IPS-15b (cell line): ENCODE measurements at regions not wholly inside any gene's neighbourhood (a gene's known extent, or its start where the extent isn't known, plus 50 kb on each side); places are given as distances from the start of the nearest gene placed in this dataset.
"Not testable (repeated sequence)": the region's sequence is repeated elsewhere in the genome, so short reads cannot be mapped to it uniquely, and the experiment has no call there.

ENCODE experiments used
- H3K27me3 ChIP-seq: one replicate; pipeline ENCODE4 v1.6.1; 2013; ENCODE audit warnings: low read length; ENCODE audit not compliant: control insufficient read depth, insufficient read depth
- H3K36me3 ChIP-seq: one replicate; pipeline ENCODE4 v1.6.1; 2013; ENCODE audit warnings: low read length; ENCODE audit not compliant: control insufficient read depth, insufficient read depth
- H3K4me1 ChIP-seq: one replicate; pipeline ENCODE4 v1.6.1; 2013; ENCODE audit warnings: mild to moderate bottlenecking, low read length; ENCODE audit not compliant: control insufficient read depth, insufficient read depth
- H3K4me3 ChIP-seq: one replicate; pipeline ENCODE4 v1.5.1; 2013; ENCODE audit warnings: low read depth, low read length
- H3K9ac ChIP-seq: one replicate; pipeline ENCODE4 v1.6.1; 2013; ENCODE audit warnings: low read depth, mild to moderate bottlenecking, low read length
- H3K9me3 ChIP-seq: one replicate; pipeline ENCODE4 v1.6.1; 2013; ENCODE audit warnings: mild to moderate bottlenecking, low read length; ENCODE audit not compliant: control insufficient read depth, insufficient read depth

GRCh38 chr16:66095676-66096075, 270.8 kb upstream of the CDH5 start:
- no peaks in the 10 kb centered on the region for H3K4me1 ChIP-seq
- no peaks in the 10 kb centered on the region for H3K27me3 ChIP-seq
- no peak overlapping the region for H3K4me3 ChIP-seq
- no peak overlapping the region for H3K9ac ChIP-seq
- no peaks in the 10 kb centered on the region for H3K9me3 ChIP-seq
- no peaks in the 10 kb centered on the region for H3K36me3 ChIP-seq

GRCh38 chr16:66093191-66093590, 273.3 kb upstream of the CDH5 start:
- no peak overlapping the region for H3K4me3 ChIP-seq
- no peaks in the 10 kb centered on the region for H3K4me1 ChIP-seq
- no peaks in the 10 kb centered on the region for H3K36me3 ChIP-seq
- no peak overlapping the region for H3K9ac ChIP-seq
- H3K27me3 ChIP-seq, result no peaks in the 10 kb centered on the region
- no peaks in the 10 kb centered on the region for H3K9me3 ChIP-seq

DNA sequence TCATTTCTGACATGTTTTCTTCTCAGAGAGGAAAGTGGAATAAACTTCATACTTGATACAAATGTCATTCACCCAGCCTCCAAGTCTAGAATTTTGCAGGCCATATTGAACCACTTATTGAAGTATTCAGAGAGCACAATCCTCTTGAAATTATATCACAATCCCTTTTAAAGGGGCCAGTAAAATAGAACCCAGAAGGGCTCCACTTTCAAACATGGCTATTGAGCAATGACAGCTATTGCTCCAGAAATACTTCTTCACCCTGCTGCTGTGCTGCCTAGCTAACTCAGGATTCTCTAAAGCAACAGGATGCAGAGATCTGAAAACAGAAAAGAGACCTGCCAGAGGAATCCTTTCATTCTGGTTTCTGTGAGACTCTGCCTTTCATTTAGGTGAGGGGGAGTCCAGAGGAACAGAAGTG, 275.0 kb upstream of the CDH5 start:
- no peaks in the 10 kb centered on the region for H3K36me3 ChIP-seq
- no peak overlapping the region for H3K9ac ChIP-seq
- no peaks in the 10 kb centered on the region for H3K4me1 ChIP-seq
- H3K4me3 ChIP-seq, result no peak overlapping the region
- no peaks in the 10 kb centered on the region for H3K9me3 ChIP-seq
- H3K27me3 ChIP-seq, result no peaks in the 10 kb centered on the region

DNA sequence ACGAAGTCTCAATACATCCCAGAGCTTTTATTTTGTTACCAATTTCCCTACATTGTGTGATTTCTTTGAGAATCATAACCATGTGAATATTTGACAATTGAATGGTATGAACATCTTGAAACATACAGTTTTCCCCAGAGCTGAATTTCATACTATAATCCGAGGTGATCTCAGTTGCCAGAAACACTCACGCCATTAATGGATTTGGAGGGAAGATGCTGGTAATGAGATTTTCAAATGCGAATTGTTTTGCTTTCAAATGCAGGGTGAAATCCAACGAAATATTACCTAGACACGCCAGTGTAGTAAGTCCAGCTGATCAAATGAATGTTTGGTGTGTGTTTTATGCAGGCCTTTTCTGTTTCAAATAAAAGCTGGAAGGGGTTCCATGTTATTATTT, 277.8 kb upstream of the CDH5 start:
- Histone ChIP-seq H3K36me3 (no peaks in the 10 kb centered on the region), H3K9ac (no peak overlapping the region), H3K9me3 (no peaks in the 10 kb centered on the region), H3K27me3 (no peaks in the 10 kb centered on the region), H3K4me3 (no peak overlapping the region), H3K4me1 (no peaks in the 10 kb centered on the region)

GRCh38 chr16:66087308-66087707, 279.2 kb upstream of the CDH5 start:
- H3K9ac ChIP-seq, result no peak overlapping the region
- H3K4me1 ChIP-seq, result no peaks in the 10 kb centered on the region
- H3K9me3 ChIP-seq, result no peaks in the 10 kb centered on the region
- H3K36me3 ChIP-seq, result no peaks in the 10 kb centered on the region
- H3K4me3 ChIP-seq, result no peak overlapping the region
- no peaks in the 10 kb centered on the region for H3K27me3 ChIP-seq

DNA sequence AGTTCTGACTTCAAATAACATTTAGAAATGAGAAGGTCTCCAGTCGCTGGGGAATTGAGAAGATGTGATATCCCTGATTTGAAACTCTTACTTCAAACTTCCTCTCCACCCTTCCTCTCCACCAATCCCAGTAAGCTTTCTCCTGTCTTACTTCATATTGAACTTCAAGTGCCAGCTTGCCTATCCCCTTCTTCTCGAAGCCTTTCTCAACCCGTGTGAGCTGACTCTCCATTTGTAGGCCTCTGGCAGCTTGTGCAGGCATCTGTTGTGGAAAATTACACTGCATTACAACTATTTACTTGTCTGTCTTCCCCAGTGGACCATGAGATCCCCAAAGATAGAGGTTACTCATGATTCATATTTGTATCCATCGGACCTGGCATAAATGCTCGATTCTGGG, 280.8 kb upstream of the CDH5 start:
- no peaks in the 10 kb centered on the region for H3K36me3 ChIP-seq
- H3K27me3 ChIP-seq, result no peaks in the 10 kb centered on the region
- H3K4me3 ChIP-seq, result no peak overlapping the region
- peaks cover 5% of the 10 kb centered on the region for H3K4me1 ChIP-seq
- H3K9me3 ChIP-seq, result no peaks in the 10 kb centered on the region
- H3K9ac ChIP-seq, result no peak overlapping the region

DNA sequence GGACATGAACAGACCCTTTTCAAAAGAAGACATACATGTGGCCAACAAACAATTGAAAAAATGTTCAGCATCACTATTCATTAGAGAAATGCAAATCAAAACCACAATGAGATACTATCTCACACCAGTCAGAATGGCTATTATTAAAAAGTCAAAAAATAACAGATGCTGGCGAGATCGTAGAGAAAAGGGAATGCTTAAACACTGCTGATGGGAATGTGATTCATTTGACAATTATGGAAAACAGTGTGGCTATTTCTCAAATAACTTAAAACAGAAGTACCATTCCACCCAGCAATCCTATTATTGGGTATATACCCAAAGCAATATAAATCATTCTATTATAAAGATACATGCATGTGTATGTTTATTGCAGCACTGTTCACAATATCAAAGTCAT, 281.8 kb upstream of the CDH5 start:
- H3K9me3 ChIP-seq, H3K4me1 ChIP-seq, H3K36me3 ChIP-seq, H3K9ac ChIP-seq, H3K27me3 ChIP-seq, H3K4me3 ChIP-seq: not testable (repeated sequence)

DNA sequence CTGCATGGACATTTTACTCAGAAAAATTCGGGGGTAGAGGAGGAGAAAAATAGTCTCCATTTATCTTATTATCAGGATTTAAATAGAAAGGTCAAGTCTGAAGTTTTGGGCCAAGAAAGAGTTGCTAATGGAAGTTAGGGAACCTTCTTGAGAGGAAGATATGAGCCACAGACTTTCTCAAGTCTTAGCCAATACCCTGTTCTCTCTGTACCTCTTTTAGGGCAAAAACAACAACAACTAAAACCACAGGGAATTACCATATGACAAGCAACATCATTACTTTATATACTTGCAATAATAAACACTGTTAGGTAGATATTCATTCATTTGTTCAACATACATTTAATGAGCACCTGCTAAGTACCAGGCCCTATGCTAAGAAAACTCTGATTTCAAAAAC, 282.2 kb upstream of the CDH5 start:
- Histone ChIP-seq H3K9me3 (no peaks in the 10 kb centered on the region), H3K27me3 (no peaks in the 10 kb centered on the region), H3K9ac (no peak overlapping the region), H3K36me3 (no peaks in the 10 kb centered on the region), H3K4me3 (no peak overlapping the region), H3K4me1 (peaks cover 5% of the 10 kb centered on the region)

- no peak overlapping the region for H3K4me3 ChIP-seq
- H3K9me3 ChIP-seq, result no peaks in the 10 kb centered on the region
- H3K36me3 ChIP-seq, result no peaks in the 10 kb centered on the region
- H3K9ac ChIP-seq, result no peak overlapping the region
- H3K4me1 ChIP-seq, result peaks cover 5% of the 10 kb centered on the region
- H3K27me3 ChIP-seq, result no peaks in the 10 kb centered on the region
Observed at GRCh38 chr16:66083171-66083570, 283.3 kb upstream of the CDH5 start.

DNA sequence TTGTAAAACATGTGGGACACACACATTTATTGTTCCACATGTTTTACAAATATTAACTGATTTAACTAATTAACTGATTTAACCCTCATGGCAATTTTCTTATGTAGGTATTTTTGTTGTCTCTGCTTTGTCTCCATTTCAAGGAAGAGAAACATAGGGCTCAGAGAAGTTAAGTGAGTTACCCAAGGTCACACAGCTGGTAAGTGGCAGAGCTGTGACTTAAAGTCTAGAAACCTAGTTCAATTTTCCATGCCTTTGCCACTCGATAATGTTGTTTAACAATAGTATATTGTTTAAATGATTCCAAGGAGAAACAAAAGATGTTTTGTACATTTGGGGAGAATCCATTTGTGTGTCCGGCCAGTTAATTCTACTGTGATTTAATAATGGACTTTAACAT, 284.1 kb upstream of the CDH5 start:
- H3K36me3 ChIP-seq, result no peaks in the 10 kb centered on the region
- no peak overlapping the region for H3K4me3 ChIP-seq
- H3K9me3 ChIP-seq, result no peaks in the 10 kb centered on the region
- no peaks in the 10 kb centered on the region for H3K27me3 ChIP-seq
- peaks cover 5% of the 10 kb centered on the region for H3K4me1 ChIP-seq
- H3K9ac ChIP-seq, result no peak overlapping the region

- no peaks in the 10 kb centered on the region for H3K27me3 ChIP-seq
- peaks cover 5% of the 10 kb centered on the region for H3K4me1 ChIP-seq
- H3K4me3 ChIP-seq, result no peak overlapping the region
- H3K9me3 ChIP-seq, result no peaks in the 10 kb centered on the region
- no peak overlapping the region for H3K9ac ChIP-seq
- H3K36me3 ChIP-seq, result no peaks in the 10 kb centered on the region
Observed at GRCh38 chr16:66081775-66082366, 284.6 kb upstream of the CDH5 start.

DNA sequence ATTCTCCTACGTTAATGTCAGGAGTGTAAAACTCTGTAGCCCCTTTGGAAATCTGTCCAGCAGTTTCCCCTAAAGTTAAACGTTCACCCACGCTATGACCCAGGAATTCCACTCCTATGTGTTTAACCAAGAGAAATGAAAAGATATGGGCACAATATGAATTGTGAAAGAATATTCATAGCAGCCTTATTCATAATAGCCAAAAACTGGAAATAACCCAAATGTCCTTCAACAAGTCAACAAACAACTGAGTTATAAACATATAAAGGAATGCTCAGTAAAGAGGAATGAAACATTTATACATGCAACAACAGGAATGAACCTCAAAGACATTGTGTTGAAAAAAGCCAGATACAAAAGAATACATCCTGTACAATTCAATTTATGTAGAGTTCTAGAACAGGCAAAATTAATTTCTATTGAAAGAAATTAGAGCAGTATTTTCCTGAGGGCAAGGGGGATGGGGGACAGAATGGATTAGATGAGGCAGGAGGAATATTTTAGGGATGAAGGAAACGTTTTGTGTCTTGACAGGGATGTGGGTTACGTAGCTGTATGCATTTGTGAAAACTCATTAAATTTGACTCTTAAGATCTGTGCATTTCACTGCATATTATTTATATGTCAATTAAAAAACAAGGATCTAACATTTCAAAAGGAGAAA, 286.7 kb upstream of the CDH5 start:
- peaks cover 5% of the 10 kb centered on the region for H3K4me1 ChIP-seq
- no peaks in the 10 kb centered on the region for H3K27me3 ChIP-seq
- no peaks in the 10 kb centered on the region for H3K36me3 ChIP-seq
- H3K9ac ChIP-seq, result no peak overlapping the region
- no peaks in the 10 kb centered on the region for H3K9me3 ChIP-seq
- no peak overlapping the region for H3K4me3 ChIP-seq
